Progenitor cell of endocrine pancreas (in vitro differentiated cells): ENCODE measurements at regions not wholly inside any gene's neighbourhood (a gene's known extent, or its start where the extent isn't known, plus 50 kb on each side); places are given as distances from the start of the nearest gene placed in this dataset.

Experiments used
- DNase-seq: peaks from one replicate; pipeline ENCODE4 v3.0.0; 2021; ENCODE audit warnings: low spot score; ENCODE audit not compliant: unreplicated experiment
- H3K27ac Mint-ChIP-seq: 2 replicates; pipeline ENCODE4 v1.8.0; 2021; ENCODE audit warnings: mild to moderate bottlenecking, moderate library complexity, mixed read lengths
- H3K27me3 Mint-ChIP-seq: 2 replicates; pipeline ENCODE4 v1.8.0; 2021; ENCODE audit warnings: mixed read lengths
- H3K36me3 Mint-ChIP-seq: 2 replicates; pipeline ENCODE4 v1.8.0; 2022; ENCODE audit warnings: mixed read lengths; ENCODE audit not compliant: insufficient read depth
- H3K4me1 Mint-ChIP-seq: 2 replicates; pipeline ENCODE4 v1.8.0; 2021; ENCODE audit warnings: low read depth, mixed read lengths
- H3K4me3 Mint-ChIP-seq: 2 replicates; pipeline ENCODE4 v1.8.0; 2021; ENCODE audit warnings: low read depth, mild to moderate bottlenecking, moderate library complexity, mixed read lengths
- H3K9me3 Mint-ChIP-seq: 2 replicates; pipeline ENCODE4 v1.8.0; 2021; ENCODE audit warnings: low read depth, mixed read lengths
- TF ChIP-seq, protein P1 (sequence below): fragments of 200-600 bp; sonication (generic); IDR thresholded peaks from one replicate; pipeline ENCODE4 v1.5.0; 2021; ENCODE audit warnings: antibody characterized with exemption, mild to moderate bottlenecking; ENCODE audit not compliant: unreplicated experiment

DNA sequence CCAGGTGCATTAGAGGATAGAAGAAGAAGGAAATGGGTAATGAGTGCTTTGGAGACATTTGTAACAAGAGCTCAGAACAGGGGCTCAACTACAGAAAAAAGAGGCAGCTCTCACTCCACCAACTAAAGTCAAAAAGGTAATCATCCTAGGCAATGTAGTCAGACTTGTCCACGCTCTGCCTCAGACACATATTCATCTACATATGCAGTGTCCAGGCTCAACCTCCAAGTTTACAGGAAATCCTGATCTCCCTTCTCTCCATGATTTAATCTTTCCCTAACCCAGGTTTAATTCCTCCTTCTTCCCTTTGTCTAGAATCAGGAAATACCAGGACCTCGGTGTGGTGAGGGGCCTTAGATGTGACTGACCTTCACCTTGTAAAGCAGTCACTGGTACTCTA lies 65.7 kb upstream of the SELENOP start:
- Mint-ChIP-seq H3K27ac (no peak overlapping the region), H3K4me1 (peaks cover 11% of the 10 kb centered on the region)

GRCh38 chr5:42876375-42876844 lies 64.7 kb upstream of the SELENOP start:
- no peaks in the 10 kb centered on the region for H3K9me3 Mint-ChIP-seq
- H3K36me3 Mint-ChIP-seq = no peaks in the 10 kb centered on the region
- H3K27me3 Mint-ChIP-seq = no peaks in the 10 kb centered on the region
- no peak for DNase-seq
- peaks cover 11% of the 10 kb centered on the region for H3K4me1 Mint-ChIP-seq
- H3K27ac Mint-ChIP-seq = no peak overlapping the region
- TF ChIP-seq, protein P1, sequence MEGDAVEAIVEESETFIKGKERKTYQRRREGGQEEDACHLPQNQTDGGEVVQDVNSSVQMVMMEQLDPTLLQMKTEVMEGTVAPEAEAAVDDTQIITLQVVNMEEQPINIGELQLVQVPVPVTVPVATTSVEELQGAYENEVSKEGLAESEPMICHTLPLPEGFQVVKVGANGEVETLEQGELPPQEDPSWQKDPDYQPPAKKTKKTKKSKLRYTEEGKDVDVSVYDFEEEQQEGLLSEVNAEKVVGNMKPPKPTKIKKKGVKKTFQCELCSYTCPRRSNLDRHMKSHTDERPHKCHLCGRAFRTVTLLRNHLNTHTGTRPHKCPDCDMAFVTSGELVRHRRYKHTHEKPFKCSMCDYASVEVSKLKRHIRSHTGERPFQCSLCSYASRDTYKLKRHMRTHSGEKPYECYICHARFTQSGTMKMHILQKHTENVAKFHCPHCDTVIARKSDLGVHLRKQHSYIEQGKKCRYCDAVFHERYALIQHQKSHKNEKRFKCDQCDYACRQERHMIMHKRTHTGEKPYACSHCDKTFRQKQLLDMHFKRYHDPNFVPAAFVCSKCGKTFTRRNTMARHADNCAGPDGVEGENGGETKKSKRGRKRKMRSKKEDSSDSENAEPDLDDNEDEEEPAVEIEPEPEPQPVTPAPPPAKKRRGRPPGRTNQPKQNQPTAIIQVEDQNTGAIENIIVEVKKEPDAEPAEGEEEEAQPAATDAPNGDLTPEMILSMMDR = no peak
- no peak overlapping the region for H3K4me3 Mint-ChIP-seq

More for the DNA sequence above, 65.7 kb upstream of the SELENOP start:
- H3K36me3 Mint-ChIP-seq = no peaks in the 10 kb centered on the region
- H3K4me3 Mint-ChIP-seq = no peak overlapping the region
- no peak for DNase-seq
- TF ChIP-seq, protein P1 = no peak
- no peaks in the 10 kb centered on the region for H3K9me3 Mint-ChIP-seq
- H3K27me3 Mint-ChIP-seq = no peaks in the 10 kb centered on the region

GRCh38 chr5:42875785-42876374 lies 64.2 kb upstream of the SELENOP start:
- Mint-ChIP-seq H3K4me3 (no peak overlapping the region), H3K4me1 (peaks cover 11% of the 10 kb centered on the region), H3K9me3 (no peaks in the 10 kb centered on the region), H3K27ac (no peak overlapping the region), H3K27me3 (no peaks in the 10 kb centered on the region), H3K36me3 (no peaks in the 10 kb centered on the region)
- TF ChIP-seq, protein P1 = no peak
- no peak for DNase-seq

- no peaks in the 10 kb centered on the region for H3K9me3 Mint-ChIP-seq
- no peak overlapping the region for H3K4me3 Mint-ChIP-seq
- H3K4me1 Mint-ChIP-seq = peaks cover 11% of the 10 kb centered on the region
- H3K27me3 Mint-ChIP-seq = no peaks in the 10 kb centered on the region
- TF ChIP-seq, protein P1 = no peak
- DNase-seq = no peak
- H3K36me3 Mint-ChIP-seq = no peaks in the 10 kb centered on the region
- H3K27ac Mint-ChIP-seq = no peak overlapping the region
Measured at GRCh38 chr5:42875211-42875610, 63.5 kb upstream of the SELENOP start.

GRCh38 chr5:42874621-42875198 lies 63.0 kb upstream of the SELENOP start:
- Mint-ChIP-seq H3K27me3 (no peaks in the 10 kb centered on the region), H3K27ac (no peak overlapping the region), H3K4me1 (peaks cover 11% of the 10 kb centered on the region), H3K4me3 (no peak overlapping the region), H3K36me3 (no peaks in the 10 kb centered on the region), H3K9me3 (no peaks in the 10 kb centered on the region)
- DNase-seq = no peak
- TF ChIP-seq, protein P1 = no peak
